GM12878 (cell line): ENCODE measurements at regions not wholly inside any gene's neighbourhood (a gene's known extent, or its start where the extent isn't known, plus 50 kb on each side); places are given as distances from the start of the nearest gene placed in this dataset.

ENCODE experiments used
- ATAC-seq: fragments of 200-7000 bp; cut with Tn5 transposase; 3 replicates; pipeline ENCODE4 v1.9.1; 2020; ENCODE audit warnings: mild to moderate bottlenecking, moderate library complexity
- BruUV-seq: library from RNA; stranded (reverse); fragments of 400-500 nt; replicated peaks from 2 replicates; lab custom pipeline; 2021; lab: Mats Ljungman, UMichigan
- CTCF ChIA-PET: fragments of 300-600 bp; sonication (Branson Sonifier 250); formaldehyde crosslinking; extraction: SDS; loops from one replicate; lab custom pipeline; 2021; ENCODE audit warnings: inconsistent platforms; lab: Yijun Ruan, JAX
- POLR2A ChIA-PET: fragments of 350-600 bp; formaldehyde crosslinking; extraction: SDS; loops from one replicate; lab custom pipeline; 2021; ENCODE audit warnings: inconsistent platforms; lab: Charles Lee
- RAD21 ChIA-PET: fragments of 300-600 bp; sonication (Branson Sonifier 250); formaldehyde crosslinking; loops from one replicate; lab custom pipeline; 2023; ENCODE audit warnings: antibody characterized with exemption; ENCODE audit not compliant: unreplicated experiment; lab: Charles Lee
- SMC1A ChIA-PET: fragments of 300-600 bp; sonication (Branson Sonifier 250); formaldehyde crosslinking; loops from one replicate; lab custom pipeline; 2023; ENCODE audit not compliant: unreplicated experiment, uncharacterized antibody; lab: Charles Lee
- DNase-seq: peaks from one replicate; pipeline ENCODE4 v3.0.0-alpha.2; 2011; ENCODE audit warnings: low read depth, low spot score
- FAIRE-seq: peaks from 3 replicates; lab custom pipeline; 2011; peaks lifted over from hg19 to GRCh38; lab: Jason Lieb, UNC
- H2AFZ ChIP-seq: 2 replicates; pipeline ENCODE4 v1.6.0; 2011; ENCODE audit warnings: low read depth, low read length, control low read depth; ENCODE audit not compliant: control insufficient read depth
- H3K27ac ChIP-seq: 2 replicates; pipeline ENCODE4 v1.5.1; 2011; ENCODE audit warnings: control low read depth; ENCODE audit not compliant: control insufficient read depth, insufficient read depth
- H3K27me3 ChIP-seq, 2 experiments: replicated peaks in 1 of 2; 2 replicates each; pipeline versions ENCODE4 v1.6.0 to v1.6.1; 2011; ENCODE audit warnings: low read length in 1 of 2; ENCODE audit not compliant: control insufficient read depth in 2 of 2, insufficient read depth in 2 of 2
- H3K36me3 ChIP-seq, 2 experiments: 2 replicates each; pipeline ENCODE4 v1.5.1; 2011; ENCODE audit warnings: low read length in 1 of 2; ENCODE audit not compliant: control insufficient read depth in 2 of 2, insufficient read depth in 2 of 2
- H3K4me1 ChIP-seq: 2 replicates; pipeline ENCODE4 v1.6.1; 2011; ENCODE audit warnings: mild to moderate bottlenecking, low read length, moderate library complexity, mixed read lengths; ENCODE audit not compliant: control insufficient read depth, insufficient read depth
- H3K4me2 ChIP-seq: 2 replicates; pipeline ENCODE4 v1.6.0; 2011; ENCODE audit warnings: control low read depth; ENCODE audit not compliant: control insufficient read depth, insufficient read depth
- H3K4me3 ChIP-seq: fragments of 200-600 bp; sonication (generic); 2 replicates; pipeline ENCODE4 v1.5.1; 2016
- H3K79me2 ChIP-seq: 2 replicates; pipeline ENCODE4 v1.6.0; 2011; ENCODE audit warnings: low read length; ENCODE audit not compliant: control insufficient read depth, insufficient read depth
- H3K9ac ChIP-seq: 2 replicates; pipeline ENCODE4 v1.8.0; 2011; ENCODE audit warnings: low read length, control low read depth, mixed read lengths; ENCODE audit not compliant: control insufficient read depth, insufficient read depth
- H3K9me3 ChIP-seq: replicated peaks from 3 replicates; pipeline ENCODE4 v1.5.1; 2011; ENCODE audit warnings: mild to moderate bottlenecking, low read length; ENCODE audit not compliant: control insufficient read depth, insufficient read depth
- H4K20me1 ChIP-seq: 2 replicates; pipeline ENCODE4 v1.6.0; 2011; ENCODE audit not compliant: control insufficient read depth, insufficient read depth
- BCLAF1 ChIP-seq: fragments of 450-650 bp; IDR thresholded peaks from 2 replicates; pipeline ENCODE4 v1.6.1; 2017; ENCODE audit warnings: antibody characterized with exemption, mild to moderate bottlenecking, moderate library complexity
- BRCA1 ChIP-seq: IDR thresholded peaks from 2 replicates; pipeline ENCODE4 v1.6.1; 2011; ENCODE audit warnings: low read depth, low read length, improper control_type of control experiment
- CBX3 ChIP-seq: fragments of 200-600 bp; sonication (generic); IDR thresholded peaks from 2 replicates; pipeline ENCODE4 v1.6.1; 2016; ENCODE audit warnings: low read depth, borderline replicate concordance
- CREB1 ChIP-seq: IDR thresholded peaks from 2 replicates; pipeline ENCODE4 v1.6.1; 2012; ENCODE audit warnings: low read depth, mild to moderate bottlenecking, inconsistent platforms
- EED ChIP-seq: sonication (generic); IDR thresholded peaks from 2 replicates; pipeline ENCODE4 v1.6.1; 2016; ENCODE audit warnings: antibody characterized with exemption, low read depth
- FOXK2 ChIP-seq: fragments of 450-650 bp; IDR thresholded peaks from 2 replicates; pipeline ENCODE4 v1.6.1; 2017; ENCODE audit warnings: mild to moderate bottlenecking, moderate library complexity
- IKZF1 ChIP-seq: fragments of 450-650 bp; conservative IDR thresholded peaks from 2 replicates; pipeline ENCODE4 v1.6.1; 2017; ENCODE audit warnings: antibody characterized with exemption, mild to moderate bottlenecking
- KLF5 ChIP-seq: fragments of 450-650 bp; IDR thresholded peaks from 2 replicates; pipeline ENCODE4 v1.6.1; 2014; ENCODE audit warnings: mild to moderate bottlenecking; ENCODE audit not compliant: partially characterized antibody
- MTA2 ChIP-seq: fragments of 450-650 bp; IDR thresholded peaks from 2 replicates; pipeline ENCODE4 v1.6.1; 2016; ENCODE audit warnings: low read depth, mild to moderate bottlenecking, moderate library complexity
- RAD51 ChIP-seq: fragments of 450-650 bp; IDR thresholded peaks from 2 replicates; pipeline ENCODE4 v1.6.1; 2016; ENCODE audit warnings: moderate library complexity, mild to moderate bottlenecking, inconsistent platforms
- RUNX3 ChIP-seq: IDR thresholded peaks from 2 replicates; pipeline ENCODE4 v1.6.1; 2012; ENCODE audit warnings: low read length, inconsistent platforms
- SP1 ChIP-seq: IDR thresholded peaks from one replicate; pipeline ENCODE4 v1.6.1; 2011; ENCODE audit warnings: low read depth, low read length
- TARDBP ChIP-seq: IDR thresholded peaks from 2 replicates; pipeline ENCODE4 v1.6.1; 2016; ENCODE audit warnings: borderline replicate concordance
- TCF3 ChIP-seq: IDR thresholded peaks from 2 replicates; pipeline ENCODE4 v1.6.1; 2012; ENCODE audit warnings: low read depth, mild to moderate bottlenecking, low read length, borderline replicate concordance; ENCODE audit not compliant: insufficient read depth
- ZBED1 ChIP-seq: IDR thresholded peaks from 2 replicates; pipeline ENCODE4 v1.6.1; 2016; ENCODE audit warnings: borderline replicate concordance
- WGBS: methylation state at CpG from one replicate; pipeline ENCODE4 v1.1.6; 2016; ENCODE audit warnings: low lambda C conversion rate; ENCODE audit not compliant: insufficient replicate concordance, insufficient coverage; ENCODE audit errors: missing lambda C conversion rate; 5-methylcytosine and 5-hydroxymethylcytosine counted together
- in situ Hi-C: fragments of 300-500 bp; cut with MboI; formaldehyde crosslinking; loops from 9 replicates; pipeline ENCODE4 v1.14.3; 2018; ENCODE audit warnings: mixed read lengths
- intact Hi-C: fragments of 100-400 bp; cut with micrococcal nuclease; formaldehyde crosslinking; loops from one replicate; pipeline ENCODE4 v1.14.2; 2022; ENCODE audit not compliant: unreplicated experiment

GRCh38 chr10:22158426-22158825 is 59.4 kb downstream of the EBLN1 start:
- no peak for DNase-seq
- intact Hi-C loops, result no loop called here
- no peaks in the 10 kb centered on the region for H3K79me2 ChIP-seq
- TF ChIP-seq MTA2 (no peak), FOXK2 (no peak), RUNX3 (no peak), ZBED1 (no peak), RAD51 (no peak), CBX3 (no peak), EED (no peak), IKZF1 (no peak), BCLAF1 (no peak), TARDBP (no peak), BRCA1 (no peak), SP1 (no peak), KLF5 (no peak), CREB1 (no peak), TCF3 (no peak)
- ChIA-PET CTCF (no interaction called here), RAD21 (no interaction called here), SMC1A (no interaction called here), POLR2A (no interaction called here)
- no peak overlapping the region for H2AFZ ChIP-seq
- WGBS, result 73% methylated on average over 3 of the region's 3 CpGs
- H4K20me1 ChIP-seq, result no peaks in the 10 kb centered on the region
- no peak overlapping the region for H3K27ac ChIP-seq
- no peak overlapping the region for H3K4me2 ChIP-seq
- no peak overlapping the region for H3K9ac ChIP-seq
- H3K27me3 ChIP-seq, result no peaks in the 10 kb centered on the region
- H3K4me3 ChIP-seq, result no peak overlapping the region
- no peaks in the 10 kb centered on the region for H3K4me1 ChIP-seq
- FAIRE-seq, result no peak
- no peaks in the 10 kb centered on the region for H3K9me3 ChIP-seq
- in situ Hi-C loops, result no loop called here
- no peak for ATAC-seq
- no peaks in the 10 kb centered on the region for H3K36me3 ChIP-seq
- no TSS peak for BruUV-seq
